Upper lobe of left lung (tissue), 4 donors: ENCODE measurements at regions not wholly inside any gene's neighbourhood (a gene's known extent, or its start where the extent isn't known, plus 50 kb on each side); places are given as distances from the start of the nearest gene placed in this dataset.

Experiments
- EP300 ChIP-seq, 4 donors: sonication (generic); formaldehyde crosslinking; IDR thresholded peaks; one replicate each; pipeline ENCODE4 v1.5.1; 2017; ENCODE audit warnings: antibody characterized with exemption in 4 of 4, control low read depth in 2 of 4
- TF ChIP-seq, protein P1 (sequence below), 6 experiments: fragments of 450-650 bp in 4 of 6; fragments of 200-600 bp in 2 of 6; sonication (generic) in 2 of 6; IDR thresholded peaks; one replicate each; pipeline ENCODE4 v1.5.1; 2016 to 2019; ENCODE audit warnings: antibody characterized with exemption in 6 of 6

DNA sequence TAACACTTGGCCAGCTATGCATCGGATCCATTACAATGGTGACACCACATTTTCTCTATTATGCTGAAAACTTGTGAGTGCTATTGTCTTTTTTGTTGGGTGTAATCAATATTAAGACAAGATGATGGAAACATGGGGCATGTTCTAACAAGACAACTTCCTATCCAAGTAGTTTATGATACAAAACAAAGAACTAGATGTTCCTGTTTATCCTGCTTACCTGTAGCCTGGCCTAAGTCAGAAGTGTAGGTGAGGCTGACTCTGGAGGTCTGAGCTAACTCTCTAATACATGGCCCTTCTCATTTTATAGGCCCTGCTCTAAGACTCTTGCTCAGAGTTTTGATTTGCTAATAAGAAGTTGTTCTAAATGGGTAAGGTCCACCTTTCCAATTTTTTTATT is 242.4 kb upstream of the STXBP5 start:
- TF ChIP-seq, protein P1, sequence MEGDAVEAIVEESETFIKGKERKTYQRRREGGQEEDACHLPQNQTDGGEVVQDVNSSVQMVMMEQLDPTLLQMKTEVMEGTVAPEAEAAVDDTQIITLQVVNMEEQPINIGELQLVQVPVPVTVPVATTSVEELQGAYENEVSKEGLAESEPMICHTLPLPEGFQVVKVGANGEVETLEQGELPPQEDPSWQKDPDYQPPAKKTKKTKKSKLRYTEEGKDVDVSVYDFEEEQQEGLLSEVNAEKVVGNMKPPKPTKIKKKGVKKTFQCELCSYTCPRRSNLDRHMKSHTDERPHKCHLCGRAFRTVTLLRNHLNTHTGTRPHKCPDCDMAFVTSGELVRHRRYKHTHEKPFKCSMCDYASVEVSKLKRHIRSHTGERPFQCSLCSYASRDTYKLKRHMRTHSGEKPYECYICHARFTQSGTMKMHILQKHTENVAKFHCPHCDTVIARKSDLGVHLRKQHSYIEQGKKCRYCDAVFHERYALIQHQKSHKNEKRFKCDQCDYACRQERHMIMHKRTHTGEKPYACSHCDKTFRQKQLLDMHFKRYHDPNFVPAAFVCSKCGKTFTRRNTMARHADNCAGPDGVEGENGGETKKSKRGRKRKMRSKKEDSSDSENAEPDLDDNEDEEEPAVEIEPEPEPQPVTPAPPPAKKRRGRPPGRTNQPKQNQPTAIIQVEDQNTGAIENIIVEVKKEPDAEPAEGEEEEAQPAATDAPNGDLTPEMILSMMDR (IDR thresholded peaks at IDR 0.05), result no peak
- no peak for TF ChIP-seq EP300 (IDR thresholded peaks at IDR 0.05)
